DMS79 (cell line): ENCODE measurements at regions not wholly inside any gene's neighbourhood (a gene's known extent, or its start where the extent isn't known, plus 50 kb on each side); places are given as distances from the start of the nearest gene placed in this dataset.

Experiments used
- DNase-seq: peaks from one replicate; lab custom pipeline; 2025; lab: John Stamatoyannopoulos, UW

DNA sequence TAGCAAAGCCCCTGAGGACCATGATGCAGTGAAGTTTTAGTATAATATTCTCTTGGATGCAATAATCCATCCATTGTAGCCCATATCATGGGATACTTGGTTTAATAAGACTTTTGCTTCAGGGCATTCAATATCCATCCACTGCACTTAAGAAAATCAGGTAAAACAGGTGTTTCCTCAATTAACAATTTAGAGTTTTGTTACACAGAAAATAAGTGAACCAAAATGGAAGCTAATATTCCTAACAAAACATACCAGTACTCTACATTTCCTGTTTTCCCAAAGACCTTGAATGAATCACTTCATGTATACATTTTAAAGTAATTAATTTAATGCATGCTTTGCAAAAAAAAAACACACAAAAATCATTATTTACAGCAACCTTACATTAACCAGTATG lies 305.6 kb downstream of the NR2F1-AS1 start:
- DNase-seq = no peak

DNA sequence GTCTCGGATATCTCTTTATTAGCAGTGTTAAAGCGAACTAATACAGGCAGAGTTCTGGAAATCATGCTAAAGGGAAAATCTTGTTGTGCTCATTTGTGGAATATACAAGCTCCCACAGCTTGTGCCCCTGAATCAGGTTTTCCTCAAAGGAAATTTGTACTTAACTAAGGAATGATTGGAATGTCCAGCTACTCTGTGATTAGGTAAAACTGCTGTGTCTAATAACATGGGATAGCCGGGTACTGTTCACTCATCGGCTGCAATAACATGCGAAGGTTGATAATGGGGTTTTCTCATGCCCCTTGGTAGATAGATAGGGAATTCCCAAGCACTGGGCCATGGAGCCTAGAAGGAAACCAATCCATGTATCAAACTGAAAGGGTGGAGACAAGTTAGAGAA lies 306.7 kb downstream of the NR2F1-AS1 start:
- no peak for DNase-seq

DNA sequence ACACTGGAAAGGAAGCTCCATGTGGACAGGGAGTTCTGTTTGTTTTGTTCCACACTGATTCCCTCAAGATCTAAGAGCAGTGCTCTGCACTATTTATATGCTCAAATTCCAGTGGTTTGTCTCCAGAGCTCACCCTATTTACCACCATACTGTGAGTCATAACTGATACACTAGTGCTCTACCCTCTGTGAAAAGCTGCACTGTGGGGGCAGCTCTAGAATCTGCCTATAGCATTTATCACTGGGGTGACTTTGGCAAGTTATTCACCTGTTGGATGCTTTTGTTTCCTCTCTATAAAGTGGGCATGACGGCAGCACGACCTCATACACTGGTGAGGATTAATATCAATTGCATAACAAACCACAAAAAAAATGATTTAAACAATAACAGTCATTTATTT lies 307.8 kb downstream of the NR2F1-AS1 start:
- DNase-seq = no peak

GRCh38 chr5:93272108-93272507 lies 308.9 kb downstream of the NR2F1-AS1 start:
- no peak for DNase-seq

DNA sequence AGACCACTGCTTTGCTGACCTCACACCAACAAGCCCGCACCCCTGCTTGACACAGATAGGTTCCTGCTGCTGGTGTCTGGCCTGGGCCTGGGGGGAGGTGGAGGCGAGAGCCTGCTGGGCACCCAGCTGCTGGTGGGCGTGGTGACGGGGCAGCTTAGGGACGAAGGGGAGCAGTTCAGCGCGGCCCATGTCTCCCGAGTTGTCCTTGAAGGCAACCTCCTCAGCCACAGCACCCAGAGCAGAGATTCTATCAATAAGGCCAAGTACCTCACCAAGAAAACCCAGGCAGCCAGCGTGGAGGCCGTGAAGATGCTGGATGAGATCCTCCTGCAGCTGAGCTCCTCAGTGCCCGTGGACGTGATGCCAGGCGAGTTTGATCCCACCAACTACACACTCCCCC lies 313.3 kb downstream of the NR2F1-AS1 start:
- DNase-seq = no peak

DNA sequence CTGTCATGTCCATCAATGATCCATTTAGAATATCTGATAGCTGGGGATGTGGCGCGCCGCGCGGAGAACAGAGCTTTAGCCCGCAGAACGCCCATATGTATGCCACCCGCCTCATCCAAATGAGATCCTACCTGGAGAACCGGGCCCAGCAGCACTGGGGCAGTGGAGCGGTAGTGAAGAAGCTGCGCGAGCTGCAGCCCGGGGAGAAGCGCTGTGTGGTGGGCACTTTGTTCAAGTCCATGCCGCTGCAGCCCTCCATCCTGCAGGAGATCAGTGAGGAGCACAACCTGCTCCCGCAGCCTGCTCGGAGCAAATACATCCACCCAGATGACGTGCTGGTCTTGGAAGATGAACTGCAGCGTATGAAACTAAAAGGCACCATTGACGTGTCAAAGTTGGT lies 313.7 kb downstream of the NR2F1-AS1 start:
- no peak for DNase-seq

DNA sequence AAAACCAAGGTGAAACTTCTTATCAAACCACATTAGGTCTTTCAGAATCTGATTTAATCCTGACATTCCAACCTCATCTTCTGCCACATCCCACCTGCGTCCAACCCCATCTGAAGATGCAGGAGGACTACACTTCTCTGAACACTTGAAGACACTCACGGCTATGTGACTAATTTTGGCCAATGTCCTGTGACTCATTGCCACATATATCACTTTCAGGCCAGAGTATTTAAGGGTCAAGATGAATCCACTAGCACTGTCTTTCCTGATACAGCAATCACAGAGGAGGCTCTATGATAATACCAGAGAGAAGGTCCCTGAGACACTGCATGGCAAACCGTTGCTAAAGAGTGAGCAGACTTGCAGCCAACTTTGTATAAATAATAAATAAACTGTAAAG lies 323.4 kb downstream of the NR2F1-AS1 start:
- DNase-seq = no peak

GRCh38 chr5:93255796-93256195 lies 325.2 kb downstream of the NR2F1-AS1 start:
- DNase-seq = no peak

- no peak for DNase-seq
These were observed 328.9 kb downstream of the NR2F1-AS1 start for GRCh38 chr5:93252165-93252564.

DNA sequence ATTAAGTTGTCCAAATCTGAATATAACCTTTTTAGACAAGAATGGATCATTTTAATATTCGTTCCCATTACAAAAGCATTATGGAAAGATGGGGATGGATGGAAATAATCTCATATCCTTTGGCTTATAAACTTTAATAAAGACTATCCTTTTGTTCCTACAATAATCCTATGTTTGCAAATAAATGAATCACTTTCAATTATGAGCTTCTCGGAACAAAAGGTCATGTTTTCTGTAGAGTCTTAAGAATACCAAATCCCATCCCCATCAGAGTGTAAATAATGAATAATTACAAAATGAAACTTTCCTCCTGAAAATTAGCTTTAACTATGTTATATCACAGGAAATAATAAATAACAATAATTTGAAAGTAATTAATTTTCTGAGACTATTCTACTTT lies 329.7 kb downstream of the NR2F1-AS1 start:
- no peak for DNase-seq

DNA sequence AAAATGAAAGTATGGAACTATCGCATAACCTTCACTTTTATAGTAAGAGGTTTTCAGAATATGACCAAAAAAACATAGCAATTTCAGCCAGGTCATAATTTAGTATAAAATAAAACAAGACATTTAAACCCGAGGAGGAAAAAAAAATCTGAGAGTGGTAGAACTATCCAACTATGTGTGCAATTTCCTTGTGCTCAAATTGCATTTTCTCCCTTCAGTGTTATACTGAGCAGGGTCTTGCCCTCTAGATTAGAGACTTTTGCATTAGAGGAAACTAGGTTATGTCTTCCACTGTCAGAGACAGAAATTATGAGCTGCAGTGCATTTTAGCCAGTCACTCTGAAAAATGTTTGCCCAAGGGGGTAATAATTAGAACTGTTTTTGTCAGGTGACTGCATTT lies 330.6 kb downstream of the NR2F1-AS1 start:
- no peak for DNase-seq

GRCh38 chr5:93249651-93250289 lies 331.2 kb downstream of the NR2F1-AS1 start:
- no peak for DNase-seq

GRCh38 chr5:93247105-93247504 lies 333.9 kb downstream of the NR2F1-AS1 start:
- no peak for DNase-seq

- DNase-seq = no peak
These were observed 334.7 kb downstream of the NR2F1-AS1 start for GRCh38 chr5:93246090-93246855.

- no peak for DNase-seq
These were observed 335.8 kb downstream of the NR2F1-AS1 start for GRCh38 chr5:93245226-93245625.

- DNase-seq = no peak
These were observed 337.5 kb downstream of the NR2F1-AS1 start for GRCh38 chr5:93243481-93243880.

GRCh38 chr5:93240228-93240834 lies 340.7 kb downstream of the NR2F1-AS1 start:
- DNase-seq = no peak

GRCh38 chr5:93236807-93237421 lies 344.1 kb downstream of the NR2F1-AS1 start:
- no peak for DNase-seq

- DNase-seq = no peak
These were observed 345.3 kb downstream of the NR2F1-AS1 start for GRCh38 chr5:93235761-93236160.

- DNase-seq = no peak
These were observed 354.8 kb downstream of the NR2F1-AS1 start for GRCh38 chr5:93226202-93226735.

DNA sequence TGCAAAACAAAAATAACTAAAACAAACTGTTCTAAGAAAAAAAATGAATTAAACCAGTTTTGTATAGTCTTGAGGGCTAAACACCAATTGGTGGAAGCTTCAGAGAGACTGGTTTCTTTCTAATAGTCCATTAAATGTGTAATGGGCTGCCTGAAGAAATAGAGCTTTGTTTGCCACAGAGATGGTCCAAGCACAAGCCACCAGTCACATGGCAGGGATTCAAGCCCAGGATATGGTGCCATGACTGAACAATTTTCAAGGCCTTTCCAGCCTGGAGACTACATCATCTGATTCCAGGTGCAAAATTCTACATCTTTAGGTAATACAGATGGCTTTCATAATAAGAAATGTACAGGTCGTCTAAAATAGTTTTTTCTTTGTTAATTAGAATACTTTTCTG lies 355.3 kb downstream of the NR2F1-AS1 start:
- DNase-seq = no peak

GRCh38 chr5:93224624-93225023 lies 356.4 kb downstream of the NR2F1-AS1 start:
- DNase-seq = no peak

DNA sequence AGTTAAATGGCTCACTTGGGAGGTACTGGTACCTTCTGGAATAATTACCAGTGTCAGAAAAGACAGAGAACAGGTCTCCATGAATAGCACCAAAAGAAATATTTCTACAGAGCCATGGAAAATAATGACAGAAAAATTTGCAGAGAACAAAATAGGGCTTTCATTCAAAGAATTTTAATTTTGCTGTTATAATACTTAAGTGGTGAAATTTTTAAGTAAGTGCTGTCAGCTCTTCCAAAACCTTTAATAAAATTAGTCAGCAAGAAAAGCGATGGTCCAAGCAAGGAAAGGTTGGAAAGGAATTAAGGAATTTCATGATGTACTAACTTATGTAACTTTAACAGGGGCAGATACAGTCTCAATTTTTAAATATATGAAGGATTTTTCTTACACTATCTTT lies 359.2 kb downstream of the NR2F1-AS1 start:
- DNase-seq = no peak
